ENCODE measurements at regions not wholly inside any gene's neighbourhood (a gene's known extent, or its start where the extent isn't known, plus 50 kb on each side); places are given as distances from the start of the nearest gene placed in this dataset.

GRCh38 chr2:64401529-64401880, 52.5 kb upstream of the LGALSL start:
- no peak overlapping the region for H2AFZ ChIP-seq (ENCODE audit: control insufficient read depth, low read length)
- H3K36me3 ChIP-seq (ENCODE audit: control insufficient read depth in 2 of 2, extremely low read depth in 1 of 2, insufficient read depth in 2 of 2, low read length in 2 of 2), result no peaks in the 10 kb centered on the region
- H3K79me2 ChIP-seq (ENCODE audit: control insufficient read depth, insufficient read depth, low read length), result no peaks in the 10 kb centered on the region
- no peaks in the 10 kb centered on the region for H3K9me3 ChIP-seq (ENCODE audit: control insufficient read depth, low read depth, low read length)
- dilution Hi-C loops (cut with MboI; ENCODE audit: extremely low pct_ligation_motif_present, low sequenced_read_pairs), result no loop called here
- no peaks in the 10 kb centered on the region for H3K27me3 ChIP-seq (ENCODE audit: control insufficient read depth, extremely low read depth, insufficient read depth, low read length)
- no peak for FAIRE-seq
- peaks cover 2% of the 10 kb centered on the region for H3K9me1 ChIP-seq (ENCODE audit: control insufficient read depth, extremely low read depth, insufficient read depth, low read length)
- H4K20me1 ChIP-seq (ENCODE audit: control insufficient read depth, extremely low read depth, insufficient read depth, low read length), result no peaks in the 10 kb centered on the region
- no peak overlapping the region for H3K9ac ChIP-seq (ENCODE audit: control insufficient read depth, extremely low read depth, insufficient read depth, low read length)
- no peak overlapping the region for H3K4me2 ChIP-seq (ENCODE audit: control insufficient read depth, extremely low read depth, insufficient read depth, low read depth, low read length)
- peaks cover 25% of the 10 kb centered on the region for H3K4me1 ChIP-seq (ENCODE audit: control insufficient read depth, extremely low read depth, insufficient read depth, low read length)
- H3K4me3 ChIP-seq (ENCODE audit: control insufficient read depth in 2 of 3, extremely low read depth in 1 of 3, insufficient read depth in 2 of 3, low read depth in 1 of 3, low read length in 3 of 3), result no peak overlapping the region
- H3K27ac ChIP-seq (ENCODE audit: control insufficient read depth, insufficient read depth, low read length), result no peak overlapping the region
- TF ChIP-seq CTCF (optimal IDR thresholded peaks at IDR 0.05 in 1 of 3, IDR thresholded peaks at IDR 0.05 in 1 of 3, conservative IDR thresholded peaks at IDR 0.05 in 1 of 3; ENCODE audit: extremely low read depth in 1 of 3, insufficient read depth in 2 of 3, low read length in 3 of 3) (no peak), EZH2 (IDR thresholded peaks at IDR 0.05; ENCODE audit: low read length) (no peak)
- DNase-seq (ENCODE audit: low read depth, low spot score), result no peak

- H3K36me3 ChIP-seq (ENCODE audit: control insufficient read depth in 2 of 2, extremely low read depth in 1 of 2, insufficient read depth in 2 of 2, low read length in 2 of 2), result no peaks in the 10 kb centered on the region
- no peaks in the 10 kb centered on the region for H3K79me2 ChIP-seq (ENCODE audit: control insufficient read depth, insufficient read depth, low read length)
- no peak overlapping the region for H3K9ac ChIP-seq (ENCODE audit: control insufficient read depth, extremely low read depth, insufficient read depth, low read length)
- FAIRE-seq (no peak), DNase-seq (ENCODE audit: low read depth, low spot score) (no peak)
- H3K4me2 ChIP-seq (ENCODE audit: control insufficient read depth, extremely low read depth, insufficient read depth, low read depth, low read length), result no peak overlapping the region
- dilution Hi-C loops (cut with MboI; ENCODE audit: extremely low pct_ligation_motif_present, low sequenced_read_pairs), result no loop called here
- no peaks in the 10 kb centered on the region for H3K9me3 ChIP-seq (ENCODE audit: control insufficient read depth, low read depth, low read length)
- TF ChIP-seq EZH2 (IDR thresholded peaks at IDR 0.05; ENCODE audit: low read length) (no peak), CTCF (optimal IDR thresholded peaks at IDR 0.05 in 1 of 3, IDR thresholded peaks at IDR 0.05 in 1 of 3, conservative IDR thresholded peaks at IDR 0.05 in 1 of 3; ENCODE audit: extremely low read depth in 1 of 3, insufficient read depth in 2 of 3, low read length in 3 of 3) (no peak)
- H3K27ac ChIP-seq (ENCODE audit: control insufficient read depth, insufficient read depth, low read length), result no peak overlapping the region
- H3K4me3 ChIP-seq (ENCODE audit: control insufficient read depth in 2 of 3, extremely low read depth in 1 of 3, insufficient read depth in 2 of 3, low read depth in 1 of 3, low read length in 3 of 3), result no peak overlapping the region
- no peak overlapping the region for H2AFZ ChIP-seq (ENCODE audit: control insufficient read depth, low read length)
- H3K27me3 ChIP-seq (ENCODE audit: control insufficient read depth, extremely low read depth, insufficient read depth, low read length), result no peaks in the 10 kb centered on the region
- H3K4me1 ChIP-seq (ENCODE audit: control insufficient read depth, extremely low read depth, insufficient read depth, low read length), result peaks cover 25% of the 10 kb centered on the region
- peaks cover 2% of the 10 kb centered on the region for H3K9me1 ChIP-seq (ENCODE audit: control insufficient read depth, extremely low read depth, insufficient read depth, low read length)
- no peaks in the 10 kb centered on the region for H4K20me1 ChIP-seq (ENCODE audit: control insufficient read depth, extremely low read depth, insufficient read depth, low read length)
Measured at GRCh38 chr2:64402876-64403275, 51.1 kb upstream of the LGALSL start.
